Osteoblast (primary cell): ENCODE measurements at regions not wholly inside any gene's neighbourhood (a gene's known extent, or its start where the extent isn't known, plus 50 kb on each side); places are given as distances from the start of the nearest gene placed in this dataset.
A peak's percentile ranks its signal among the peaks of the same experiment; 100 is the strongest.

Experiments
- DNase-seq: peaks from one replicate; pipeline ENCODE4 v3.0.0; 2011; ENCODE audit warnings: low spot score, mixed read lengths; ENCODE audit not compliant: insufficient read length; ENCODE audit errors: missing footprints
- H2AFZ ChIP-seq: 2 replicates; pipeline ENCODE4 v1.6.0; 2011; ENCODE audit warnings: mild to moderate bottlenecking, low read length
- H3K27ac ChIP-seq: 2 replicates; pipeline ENCODE4 v1.5.1; 2011; ENCODE audit warnings: mild to moderate bottlenecking, low read depth, low read length, moderate library complexity
- H3K27me3 ChIP-seq: 2 replicates; pipeline ENCODE4 v1.6.0; 2012; ENCODE audit warnings: mild to moderate bottlenecking, control low read depth, inconsistent platforms, low read length, moderate library complexity; ENCODE audit not compliant: insufficient read depth
- H3K36me3 ChIP-seq: 2 replicates; pipeline ENCODE4 v1.5.1; 2011; ENCODE audit warnings: mild to moderate bottlenecking, low read length, control low read depth, moderate library complexity; ENCODE audit not compliant: insufficient read depth
- H3K4me1 ChIP-seq: 2 replicates; pipeline ENCODE4 v1.5.1; 2011; ENCODE audit warnings: mild to moderate bottlenecking, low read length, control low read depth, moderate library complexity; ENCODE audit not compliant: insufficient read depth
- H3K4me2 ChIP-seq: 2 replicates; pipeline ENCODE4 v1.6.0; 2011; ENCODE audit warnings: mild to moderate bottlenecking, low read length; ENCODE audit not compliant: insufficient read depth
- H3K4me3 ChIP-seq: fragments of 200-600 bp; sonication (generic); 3 replicates; pipeline ENCODE4 v1.5.1; 2012; ENCODE audit warnings: mild to moderate bottlenecking, low read length, inconsistent platforms; ENCODE audit not compliant: insufficient read depth
- H3K79me2 ChIP-seq: 2 replicates; pipeline ENCODE4 v1.6.0; 2012; ENCODE audit warnings: mild to moderate bottlenecking, low read length, control low read depth, inconsistent platforms; ENCODE audit not compliant: insufficient read depth
- H3K9me3 ChIP-seq: 2 replicates; pipeline ENCODE4 v1.5.1; 2011; ENCODE audit warnings: low read depth, low read length, control low read depth
- H4K20me1 ChIP-seq: 2 replicates; pipeline ENCODE4 v1.6.0; 2012; ENCODE audit warnings: mild to moderate bottlenecking, low read length, control low read depth; ENCODE audit not compliant: insufficient read depth
- CTCF ChIP-seq: IDR thresholded peaks from 2 replicates; pipeline ENCODE4 v1.5.1; 2011; ENCODE audit warnings: mild to moderate bottlenecking, low read depth, low read length, moderate library complexity; ENCODE audit errors: extremely low read depth

GRCh38 chr20:51978070-51978501 is 175.8 kb upstream of the SALL4 start:
- H2AFZ ChIP-seq, result no peak overlapping the region
- H3K9me3 ChIP-seq, result peaks cover 4% of the 10 kb centered on the region
- H3K27me3 ChIP-seq, result no peaks in the 10 kb centered on the region
- no peak overlapping the region for H3K27ac ChIP-seq
- H3K4me1 ChIP-seq, result no peaks in the 10 kb centered on the region
- H4K20me1 ChIP-seq, result no peaks in the 10 kb centered on the region
- no peak for DNase-seq
- no peak overlapping the region for H3K4me3 ChIP-seq
- no peak for TF ChIP-seq CTCF
- no peak overlapping the region for H3K4me2 ChIP-seq
- H3K36me3 ChIP-seq, result no peaks in the 10 kb centered on the region
- no peaks in the 10 kb centered on the region for H3K79me2 ChIP-seq

GRCh38 chr20:51972056-51972455 is 169.7 kb upstream of the SALL4 start:
- no peak for TF ChIP-seq CTCF
- no peak overlapping the region for H3K4me2 ChIP-seq
- DNase-seq, result no peak
- H3K27ac ChIP-seq, result no peak overlapping the region
- H3K79me2 ChIP-seq, result no peaks in the 10 kb centered on the region
- H2AFZ ChIP-seq, result peak overlapping the region; percentile 6
- H4K20me1 ChIP-seq, result no peaks in the 10 kb centered on the region
- no peaks in the 10 kb centered on the region for H3K36me3 ChIP-seq
- H3K4me1 ChIP-seq, result no peaks in the 10 kb centered on the region
- H3K4me3 ChIP-seq, result no peak overlapping the region
- H3K9me3 ChIP-seq, result no peaks in the 10 kb centered on the region
- no peaks in the 10 kb centered on the region for H3K27me3 ChIP-seq

- Histone ChIP-seq H4K20me1 (no peaks in the 10 kb centered on the region), H3K36me3 (no peaks in the 10 kb centered on the region), H3K27ac (no peak overlapping the region), H3K4me3 (no peak overlapping the region), H3K4me2 (no peak overlapping the region), H3K4me1 (no peaks in the 10 kb centered on the region), H3K9me3 (no peaks in the 10 kb centered on the region), H3K79me2 (no peaks in the 10 kb centered on the region), H3K27me3 (no peaks in the 10 kb centered on the region), H2AFZ (no peak overlapping the region)
- DNase-seq, result no peak
- no peak for TF ChIP-seq CTCF
Observed at GRCh38 chr20:51970858-51971257, 168.5 kb upstream of the SALL4 start.

GRCh38 chr20:51969191-51969590 is 166.9 kb upstream of the SALL4 start:
- no peaks in the 10 kb centered on the region for H3K4me1 ChIP-seq
- H3K36me3 ChIP-seq, result no peaks in the 10 kb centered on the region
- no peak overlapping the region for H2AFZ ChIP-seq
- H3K4me2 ChIP-seq, result no peak overlapping the region
- H3K27ac ChIP-seq, result no peak overlapping the region
- H3K79me2 ChIP-seq, result no peaks in the 10 kb centered on the region
- no peaks in the 10 kb centered on the region for H4K20me1 ChIP-seq
- no peaks in the 10 kb centered on the region for H3K27me3 ChIP-seq
- no peaks in the 10 kb centered on the region for H3K9me3 ChIP-seq
- no peak overlapping the region for H3K4me3 ChIP-seq
- DNase-seq, result no peak
- TF ChIP-seq CTCF, result no peak
